Duodenal mucosa (tissue), 2 donors: ENCODE measurements at regions not wholly inside any gene's neighbourhood (a gene's known extent, or its start where the extent isn't known, plus 50 kb on each side); places are given as distances from the start of the nearest gene placed in this dataset.
"Not testable (repeated sequence)": the region's sequence is repeated elsewhere in the genome, so short reads cannot be mapped to it uniquely, and the experiment has no call there.

Experiments used
- H3K27ac ChIP-seq: one replicate; pipeline ENCODE4 v1.7.0; 2013; ENCODE audit warnings: low read depth, low read length
- H3K27me3 ChIP-seq, 2 donors: one replicate each; pipeline ENCODE4 v1.7.0; 2013; ENCODE audit warnings: low read length in 2 of 2, control low read depth in 1 of 2; ENCODE audit not compliant: insufficient read depth in 2 of 2, control insufficient read depth in 1 of 2
- H3K36me3 ChIP-seq, 2 donors: one replicate each; pipeline ENCODE4 v1.7.0; 2013; ENCODE audit warnings: low read length in 2 of 2, control low read depth in 1 of 2; ENCODE audit not compliant: insufficient read depth in 2 of 2, control insufficient read depth in 1 of 2
- H3K4me1 ChIP-seq, 2 donors: one replicate each; pipeline ENCODE4 v1.7.0; 2013; ENCODE audit warnings: low read length in 2 of 2, control low read depth in 1 of 2; ENCODE audit not compliant: insufficient read depth in 2 of 2, control insufficient read depth in 1 of 2
- H3K4me3 ChIP-seq, 2 donors: one replicate each; pipeline ENCODE4 v1.7.0; 2013; ENCODE audit warnings: low read length in 2 of 2, low read depth in 1 of 2
- H3K9ac ChIP-seq, 2 donors: one replicate each; pipeline ENCODE4 v1.7.0; 2013; ENCODE audit warnings: low read length in 2 of 2, low read depth in 1 of 2
- H3K9me3 ChIP-seq, 2 donors: one replicate each; pipeline ENCODE4 v1.7.0; 2013; ENCODE audit warnings: low read length in 2 of 2, control low read depth in 1 of 2; ENCODE audit not compliant: control insufficient read depth in 1 of 2

GRCh38 chr2:117308861-117309770, 505.4 kb upstream of the DDX18 start:
- no peaks in the 10 kb centered on the region for H3K36me3 ChIP-seq
- no peaks in the 10 kb centered on the region for H3K9me3 ChIP-seq
- no peak overlapping the region for H3K4me3 ChIP-seq
- no peaks in the 10 kb centered on the region for H3K4me1 ChIP-seq
- H3K27me3 ChIP-seq = no peaks in the 10 kb centered on the region
- no peak overlapping the region for H3K9ac ChIP-seq
- no peak overlapping the region for H3K27ac ChIP-seq

- Histone ChIP-seq H3K36me3 (no peaks in the 10 kb centered on the region), H3K9ac (no peak overlapping the region), H3K4me1 (no peaks in the 10 kb centered on the region), H3K9me3 (no peaks in the 10 kb centered on the region), H3K4me3 (no peak overlapping the region), H3K27me3 (no peaks in the 10 kb centered on the region), H3K27ac (no peak overlapping the region)
These were observed 492.7 kb upstream of the DDX18 start for GRCh38 chr2:117321816-117322215.

- Histone ChIP-seq H3K9me3 (no peaks in the 10 kb centered on the region), H3K9ac (no peak overlapping the region), H3K27me3 (no peaks in the 10 kb centered on the region), H3K4me3 (no peak overlapping the region), H3K36me3 (no peaks in the 10 kb centered on the region), H3K27ac (no peak overlapping the region), H3K4me1 (no peaks in the 10 kb centered on the region)
These were observed 491.2 kb upstream of the DDX18 start for GRCh38 chr2:117323331-117323730.

- Histone ChIP-seq H3K9me3 (no peaks in the 10 kb centered on the region), H3K9ac (no peak overlapping the region), H3K27me3 (no peaks in the 10 kb centered on the region), H3K4me3 (no peak overlapping the region), H3K36me3 (no peaks in the 10 kb centered on the region), H3K27ac (no peak overlapping the region), H3K4me1 (peaks cover 0 to 5% of the 10 kb centered on the region in 2 donors)
These were observed 483.9 kb upstream of the DDX18 start for GRCh38 chr2:117330641-117331040.

DNA sequence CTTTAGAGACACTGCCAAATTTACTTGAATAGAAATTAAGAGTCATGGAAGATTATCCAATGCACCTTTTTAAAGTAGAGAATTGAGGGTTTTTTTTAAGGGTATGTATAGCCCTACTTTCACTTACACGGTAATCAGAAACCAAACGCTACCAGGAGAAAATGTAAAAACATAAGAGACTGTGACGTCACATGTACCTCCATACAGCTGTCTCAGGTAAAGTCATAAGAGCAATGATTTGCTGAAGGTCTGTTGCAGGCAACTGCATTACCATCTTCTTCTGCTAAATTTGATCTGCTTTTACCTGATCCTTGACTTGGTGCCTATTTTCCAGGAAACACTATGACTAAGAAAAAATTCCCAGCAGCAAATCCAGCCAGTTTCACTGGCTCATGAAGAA, 478.5 kb upstream of the DDX18 start:
- Histone ChIP-seq H3K4me3 (no peak overlapping the region), H3K27me3 (no peaks in the 10 kb centered on the region), H3K9ac (no peak overlapping the region), H3K4me1 (no peaks in the 10 kb centered on the region), H3K9me3 (no peaks in the 10 kb centered on the region), H3K36me3 (no peaks in the 10 kb centered on the region), H3K27ac (no peak overlapping the region)

- H3K9me3 ChIP-seq = no peaks in the 10 kb centered on the region
- no peak overlapping the region for H3K4me3 ChIP-seq
- no peaks in the 10 kb centered on the region for H3K27me3 ChIP-seq
- no peak overlapping the region for H3K27ac ChIP-seq
- no peaks in the 10 kb centered on the region for H3K36me3 ChIP-seq
- H3K9ac ChIP-seq = no peak overlapping the region
- no peaks in the 10 kb centered on the region for H3K4me1 ChIP-seq
These were observed 478.0 kb upstream of the DDX18 start for GRCh38 chr2:117336496-117336895.

- H3K9ac ChIP-seq, H3K36me3 ChIP-seq, H3K4me1 ChIP-seq, H3K27me3 ChIP-seq, H3K27ac ChIP-seq, H3K9me3 ChIP-seq, H3K4me3 ChIP-seq: not testable (repeated sequence)
These were observed 476.5 kb upstream of the DDX18 start for GRCh38 chr2:117337981-117338380.

DNA sequence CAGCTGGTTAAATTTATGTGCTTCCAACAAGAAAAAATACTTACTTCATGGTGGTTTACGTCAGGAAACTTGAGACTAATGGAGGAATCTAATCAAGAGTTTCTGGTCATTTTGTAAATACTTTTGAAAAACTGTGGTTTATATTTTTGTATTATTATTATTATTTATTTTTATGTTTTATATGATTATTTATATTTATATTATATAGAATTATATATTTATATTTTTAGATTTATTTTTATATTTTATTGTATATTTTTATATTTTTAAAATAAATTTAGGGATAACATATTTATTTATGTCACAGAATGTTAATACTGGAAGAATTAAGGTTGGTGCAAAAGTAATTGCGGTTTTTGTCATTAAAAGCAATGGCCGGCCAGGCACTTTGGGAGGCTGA, 474.5 kb upstream of the DDX18 start:
- H3K36me3 ChIP-seq = no peaks in the 10 kb centered on the region
- no peaks in the 10 kb centered on the region for H3K4me1 ChIP-seq
- H3K4me3 ChIP-seq = no peak overlapping the region
- H3K9ac ChIP-seq = no peak overlapping the region
- H3K27me3 ChIP-seq = no peaks in the 10 kb centered on the region
- no peak overlapping the region for H3K27ac ChIP-seq
- no peaks in the 10 kb centered on the region for H3K9me3 ChIP-seq

- H3K27ac ChIP-seq = no peak overlapping the region
- no peak overlapping the region for H3K4me3 ChIP-seq
- no peaks in the 10 kb centered on the region for H3K36me3 ChIP-seq
These were observed 472.8 kb upstream of the DDX18 start for GRCh38 chr2:117341690-117342089.

GRCh38 chr2:117342415-117342814, 472.1 kb upstream of the DDX18 start:
- H3K36me3 ChIP-seq = no peaks in the 10 kb centered on the region

More at GRCh38 chr2:117341690-117342089, 472.8 kb upstream of the DDX18 start:
- Histone ChIP-seq H3K9ac (no peak overlapping the region), H3K27me3 (no peaks in the 10 kb centered on the region), H3K4me1 (no peaks in the 10 kb centered on the region), H3K9me3 (no peaks in the 10 kb centered on the region)

More at GRCh38 chr2:117342415-117342814, 472.1 kb upstream of the DDX18 start:
- Histone ChIP-seq H3K9me3 (no peaks in the 10 kb centered on the region), H3K27ac (no peak overlapping the region), H3K27me3 (no peaks in the 10 kb centered on the region), H3K9ac (no peak overlapping the region), H3K4me3 (no peak overlapping the region), H3K4me1 (no peaks in the 10 kb centered on the region)
